ENCODE measurements at regions not wholly inside any gene's neighbourhood (a gene's known extent, or its start where the extent isn't known, plus 50 kb on each side); places are given as distances from the start of the nearest gene placed in this dataset.

DNA sequence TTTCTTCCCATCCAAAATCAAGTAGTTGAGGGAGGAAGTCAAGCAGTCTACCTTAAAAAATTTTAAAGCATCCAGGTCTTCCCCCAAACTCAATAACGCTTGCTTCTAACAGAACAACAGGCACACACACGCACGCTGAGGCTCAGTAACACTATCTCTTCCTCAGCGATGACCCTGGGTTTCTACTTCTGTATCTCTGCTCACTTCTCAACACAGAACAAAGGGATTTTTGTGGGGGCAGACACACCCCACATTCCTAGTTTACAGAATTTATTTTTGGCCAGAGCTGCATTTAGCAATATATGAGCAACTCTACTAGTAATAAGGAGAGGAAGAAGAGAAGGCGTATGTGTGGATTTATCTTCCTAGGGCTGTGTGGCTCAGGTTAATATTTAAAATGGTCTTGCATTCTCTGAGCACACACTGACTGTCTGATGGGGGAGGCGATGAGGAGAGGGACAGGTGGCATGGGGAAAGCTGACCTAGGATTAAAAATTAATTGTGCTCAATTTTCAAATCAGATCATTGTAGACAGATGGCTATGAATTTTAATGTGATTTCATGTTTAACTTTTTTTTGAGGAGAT lies 71.3 kb upstream of the PPM1B start:
- TF ChIP-seq, protein P1, sequence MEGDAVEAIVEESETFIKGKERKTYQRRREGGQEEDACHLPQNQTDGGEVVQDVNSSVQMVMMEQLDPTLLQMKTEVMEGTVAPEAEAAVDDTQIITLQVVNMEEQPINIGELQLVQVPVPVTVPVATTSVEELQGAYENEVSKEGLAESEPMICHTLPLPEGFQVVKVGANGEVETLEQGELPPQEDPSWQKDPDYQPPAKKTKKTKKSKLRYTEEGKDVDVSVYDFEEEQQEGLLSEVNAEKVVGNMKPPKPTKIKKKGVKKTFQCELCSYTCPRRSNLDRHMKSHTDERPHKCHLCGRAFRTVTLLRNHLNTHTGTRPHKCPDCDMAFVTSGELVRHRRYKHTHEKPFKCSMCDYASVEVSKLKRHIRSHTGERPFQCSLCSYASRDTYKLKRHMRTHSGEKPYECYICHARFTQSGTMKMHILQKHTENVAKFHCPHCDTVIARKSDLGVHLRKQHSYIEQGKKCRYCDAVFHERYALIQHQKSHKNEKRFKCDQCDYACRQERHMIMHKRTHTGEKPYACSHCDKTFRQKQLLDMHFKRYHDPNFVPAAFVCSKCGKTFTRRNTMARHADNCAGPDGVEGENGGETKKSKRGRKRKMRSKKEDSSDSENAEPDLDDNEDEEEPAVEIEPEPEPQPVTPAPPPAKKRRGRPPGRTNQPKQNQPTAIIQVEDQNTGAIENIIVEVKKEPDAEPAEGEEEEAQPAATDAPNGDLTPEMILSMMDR (IDR thresholded peaks at IDR 0.05; ENCODE audit: poor library complexity, severe bottlenecking) = no peak
- no peak overlapping the region for H3K27ac ChIP-seq (ENCODE audit: poor library complexity, severe bottlenecking)
- no peaks in the 10 kb centered on the region for H3K9me3 ChIP-seq (ENCODE audit: severe bottlenecking)
- DNase-seq (ENCODE audit: low spot score) = no peak
- no peaks in the 10 kb centered on the region for H3K27me3 ChIP-seq (ENCODE audit: insufficient read depth, poor library complexity, severe bottlenecking)
- H3K36me3 ChIP-seq (ENCODE audit: low read depth) = no peaks in the 10 kb centered on the region
- no peak overlapping the region for H3K4me3 ChIP-seq (ENCODE audit: severe bottlenecking)
- peak; percentile 16; the same call in 1 of the 3 replicates for ATAC-seq (ENCODE audit: low read depth)
- no peaks in the 10 kb centered on the region for H3K4me1 ChIP-seq (ENCODE audit: insufficient read depth, poor library complexity, severe bottlenecking)

DNA sequence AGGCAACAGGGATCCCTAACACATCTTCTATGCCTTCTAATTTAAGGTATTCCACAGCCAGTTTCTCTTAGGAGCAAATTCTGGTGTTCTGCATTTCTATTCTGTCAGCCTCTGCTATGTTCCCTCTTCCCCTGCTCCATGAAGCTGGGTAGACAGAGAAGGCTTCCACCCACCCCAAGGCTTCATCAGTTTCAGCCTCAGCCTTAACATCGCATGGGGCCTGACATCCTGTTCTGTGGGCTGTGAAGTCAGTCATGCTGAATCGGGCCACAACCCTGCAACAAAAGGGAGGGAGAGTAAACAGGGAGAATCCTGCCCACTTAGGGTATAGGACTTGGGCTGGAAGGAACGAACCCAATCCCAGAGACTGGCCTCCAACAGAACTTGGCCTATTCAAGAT lies 70.6 kb upstream of the PPM1B start:
- H3K4me1 ChIP-seq (ENCODE audit: insufficient read depth, poor library complexity, severe bottlenecking) = no peaks in the 10 kb centered on the region
- no peaks in the 10 kb centered on the region for H3K36me3 ChIP-seq (ENCODE audit: low read depth)
- no peak for ATAC-seq (ENCODE audit: low read depth)
- no peak overlapping the region for H3K27ac ChIP-seq (ENCODE audit: poor library complexity, severe bottlenecking)
- H3K27me3 ChIP-seq (ENCODE audit: insufficient read depth, poor library complexity, severe bottlenecking) = no peaks in the 10 kb centered on the region
- DNase-seq (ENCODE audit: low spot score) = no peak
- no peak overlapping the region for H3K4me3 ChIP-seq (ENCODE audit: severe bottlenecking)
- no peaks in the 10 kb centered on the region for H3K9me3 ChIP-seq (ENCODE audit: severe bottlenecking)
- TF ChIP-seq, protein P1 (IDR thresholded peaks at IDR 0.05; ENCODE audit: poor library complexity, severe bottlenecking) = no peak

DNA sequence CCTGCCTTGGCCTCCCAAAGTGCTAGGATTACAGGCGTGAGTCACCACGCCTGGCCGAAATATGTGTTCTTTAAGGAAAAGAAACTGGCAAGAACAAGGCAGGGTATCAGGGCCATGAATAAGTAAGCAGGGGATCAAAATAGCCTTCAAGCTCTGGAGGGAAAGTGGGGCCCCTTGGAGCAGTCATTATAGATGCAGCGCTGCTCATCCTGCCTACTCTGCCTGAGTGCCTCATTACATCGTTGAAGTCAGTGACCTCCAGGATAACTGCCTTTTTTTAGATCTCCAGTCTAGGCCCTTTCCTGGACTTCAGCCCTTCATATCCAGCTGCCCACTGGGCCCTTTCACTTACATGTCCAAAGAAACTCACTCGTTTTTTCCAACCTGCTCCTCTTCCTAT lies 69.8 kb upstream of the PPM1B start:
- TF ChIP-seq, protein P1 (IDR thresholded peaks at IDR 0.05; ENCODE audit: poor library complexity, severe bottlenecking) = no peak
- Histone ChIP-seq H3K4me3 (ENCODE audit: severe bottlenecking) (no peak overlapping the region), H3K27me3 (ENCODE audit: insufficient read depth, poor library complexity, severe bottlenecking) (no peaks in the 10 kb centered on the region), H3K4me1 (ENCODE audit: insufficient read depth, poor library complexity, severe bottlenecking) (no peaks in the 10 kb centered on the region), H3K9me3 (ENCODE audit: severe bottlenecking) (no peaks in the 10 kb centered on the region), H3K36me3 (ENCODE audit: low read depth) (no peaks in the 10 kb centered on the region), H3K27ac (ENCODE audit: poor library complexity, severe bottlenecking) (no peak overlapping the region)
- ATAC-seq (ENCODE audit: low read depth) = no peak
- DNase-seq (ENCODE audit: low spot score) = no peak

DNA sequence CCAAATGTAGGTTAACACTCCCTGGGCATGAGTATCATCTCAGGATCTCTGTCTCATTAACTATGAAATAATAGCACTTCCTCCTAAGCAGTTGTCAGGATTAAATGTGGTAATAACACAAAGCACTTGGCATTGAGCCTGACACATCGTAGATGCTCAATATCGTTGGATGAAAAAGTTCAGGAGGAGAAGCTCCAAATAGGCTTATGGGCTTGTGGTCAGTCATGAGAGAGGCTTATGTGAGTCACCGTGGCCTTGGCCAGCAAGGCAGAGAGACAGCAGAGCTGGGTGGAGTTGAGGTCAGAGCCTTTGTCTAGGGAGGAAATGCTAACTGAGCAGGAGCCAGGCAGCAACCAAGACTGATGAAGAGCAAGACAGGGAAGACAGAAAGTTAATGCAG lies 68.3 kb upstream of the PPM1B start:
- DNase-seq (ENCODE audit: low spot score) (peak; percentile 68), ATAC-seq (ENCODE audit: low read depth) (peak; percentile 95)
- Histone ChIP-seq H3K4me3 (ENCODE audit: severe bottlenecking) (no peak overlapping the region), H3K27me3 (ENCODE audit: insufficient read depth, poor library complexity, severe bottlenecking) (no peaks in the 10 kb centered on the region), H3K27ac (ENCODE audit: poor library complexity, severe bottlenecking) (peak overlapping the region; percentile 3), H3K36me3 (ENCODE audit: low read depth) (no peaks in the 10 kb centered on the region), H3K4me1 (ENCODE audit: insufficient read depth, poor library complexity, severe bottlenecking) (no peaks in the 10 kb centered on the region), H3K9me3 (ENCODE audit: severe bottlenecking) (no peaks in the 10 kb centered on the region)
- TF ChIP-seq, protein P1 (IDR thresholded peaks at IDR 0.05; ENCODE audit: poor library complexity, severe bottlenecking) = no peak

DNA sequence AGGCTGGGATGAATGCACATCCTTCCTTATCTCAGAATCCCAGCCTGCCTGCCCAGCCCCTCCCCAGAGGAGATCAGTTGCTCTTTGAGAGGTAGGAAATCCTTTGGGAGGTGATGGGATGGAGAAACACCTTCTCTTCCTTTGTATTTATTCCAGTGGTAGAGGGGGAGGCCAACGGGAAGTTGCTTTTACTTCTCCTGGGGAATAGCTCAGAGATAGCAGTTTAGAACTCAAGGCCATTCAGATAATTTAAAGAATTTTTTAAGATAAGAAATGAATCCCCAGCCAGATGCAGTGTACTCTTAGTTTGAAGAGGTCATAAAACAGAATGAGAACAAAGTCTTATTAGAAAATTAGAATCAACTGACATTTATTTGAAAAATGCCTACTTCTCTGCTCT lies 67.4 kb upstream of the PPM1B start:
- Histone ChIP-seq H3K4me3 (ENCODE audit: severe bottlenecking) (no peak overlapping the region), H3K36me3 (ENCODE audit: low read depth) (no peaks in the 10 kb centered on the region), H3K27ac (ENCODE audit: poor library complexity, severe bottlenecking) (no peak overlapping the region), H3K4me1 (ENCODE audit: insufficient read depth, poor library complexity, severe bottlenecking) (no peaks in the 10 kb centered on the region), H3K27me3 (ENCODE audit: insufficient read depth, poor library complexity, severe bottlenecking) (no peaks in the 10 kb centered on the region), H3K9me3 (ENCODE audit: severe bottlenecking) (no peaks in the 10 kb centered on the region)
- DNase-seq (ENCODE audit: low spot score) (no peak), ATAC-seq (ENCODE audit: low read depth) (no peak)
- TF ChIP-seq, protein P1 (IDR thresholded peaks at IDR 0.05; ENCODE audit: poor library complexity, severe bottlenecking) = no peak
